Sigmoid colon (tissue), 6 donors: ENCODE measurements at regions not wholly inside any gene's neighbourhood (a gene's known extent, or its start where the extent isn't known, plus 50 kb on each side); places are given as distances from the start of the nearest gene placed in this dataset.

Experiments used
- DNase-seq: peaks from one replicate; pipeline ENCODE4 v3.0.0-alpha.2; 2019
- H3K27ac ChIP-seq, 4 donors: fragments of 200-600 bp; sonication (generic); one replicate each; pipeline ENCODE4 v1.5.1; 2016 to 2019; ENCODE audit warnings: mild to moderate bottlenecking in 1 of 4
- H3K27me3 ChIP-seq, 3 donors: fragments of 200-600 bp; sonication (generic); one replicate each; pipeline ENCODE4 v1.5.1; 2019; ENCODE audit warnings: mild to moderate bottlenecking in 1 of 3
- H3K36me3 ChIP-seq, 4 donors: fragments of 200-600 bp; sonication (generic); one replicate each; pipeline ENCODE4 v1.5.1; 2016 to 2019
- H3K4me1 ChIP-seq, 4 donors: fragments of 200-600 bp; sonication (generic); one replicate each; pipeline ENCODE4 v1.5.1; 2017 to 2019
- H3K4me3 ChIP-seq, 4 donors: fragments of 200-600 bp; sonication (generic); one replicate each; pipeline ENCODE4 v1.5.1; 2017 to 2019; ENCODE audit warnings: mild to moderate bottlenecking in 2 of 4, moderate library complexity in 1 of 4
- H3K9me3 ChIP-seq, 4 donors: fragments of 200-600 bp in 3 of 4; sonication (generic) in 3 of 4; one replicate each; pipeline versions ENCODE4 v1.5.1 to v1.6.1; 2013 to 2019
- CTCF ChIP-seq, 4 experiments: fragments of 450-650 bp in 3 of 4; fragments of 200-600 bp in 1 of 4; IDR thresholded peaks; one replicate each; pipeline ENCODE4 v1.5.1; 2016 to 2019; ENCODE audit warnings: antibody characterized with exemption in 4 of 4, mild to moderate bottlenecking in 3 of 4, moderate library complexity in 2 of 4
- EP300 ChIP-seq, 4 donors: sonication (generic); formaldehyde crosslinking; IDR thresholded peaks; one replicate each; pipeline ENCODE4 v1.6.1; 2017; ENCODE audit warnings: antibody characterized with exemption in 4 of 4
- POLR2A ChIP-seq, 2 donors: fragments of 450-650 bp; IDR thresholded peaks; one replicate each; pipeline ENCODE4 v1.6.1; 2016; ENCODE audit warnings: antibody characterized with exemption in 2 of 2, mild to moderate bottlenecking in 2 of 2, moderate library complexity in 2 of 2
- POLR2AphosphoS5 ChIP-seq, 4 donors: sonication (generic); formaldehyde crosslinking; IDR thresholded peaks; one replicate each; pipeline ENCODE4 v1.6.1; 2017; ENCODE audit warnings: antibody characterized with exemption in 4 of 4
- WGBS, 2 donors: extraction: QIAGEN DNeasy Blood & Tissue Kit; methylation state at CpG; one replicate each; pipeline ENCODE4 v1.1.7; 2013; 5-methylcytosine and 5-hydroxymethylcytosine counted together
- intact Hi-C: fragments of 100-400 bp; cut with DNase I; formaldehyde crosslinking; loops from one replicate; pipeline ENCODE4 v1.15.1; 2023
- donor health status: healthy with polysubstance abuse.
- donor health status: healthy.

- WGBS, 2 donors: 67 to 73% methylated on average over 5 of the region's 5 CpGs
- intact Hi-C loops: no loop called here
Observed at GRCh38 chr4:163988391-163988790, 493.9 kb downstream of the TMA16 start.

GRCh38 chr4:163988865-163989264 lies 494.4 kb downstream of the TMA16 start:
- no peak overlapping the region for H3K27ac ChIP-seq
- H3K27me3 ChIP-seq: no peaks in the 10 kb centered on the region
- intact Hi-C loops: no loop called here
- H3K4me3 ChIP-seq: no peak overlapping the region
- TF ChIP-seq CTCF (IDR thresholded peaks at IDR 0.05) (no peak), EP300 (IDR thresholded peaks at IDR 0.05) (no peak), POLR2A (IDR thresholded peaks at IDR 0.05) (no peak), POLR2AphosphoS5 (IDR thresholded peaks at IDR 0.05) (no peak)
- H3K9me3 ChIP-seq: no peaks in the 10 kb centered on the region
- DNase-seq: no peak
- H3K4me1 ChIP-seq: no peaks in the 10 kb centered on the region
- 60 to 68% methylated on average over 6 of the region's 6 CpGs for WGBS, 2 donors
- H3K36me3 ChIP-seq: no peaks in the 10 kb centered on the region

More at GRCh38 chr4:163988391-163988790, 493.9 kb downstream of the TMA16 start:
- Histone ChIP-seq H3K27ac (no peak overlapping the region), H3K36me3 (no peaks in the 10 kb centered on the region), H3K9me3 (no peaks in the 10 kb centered on the region), H3K4me3 (no peak overlapping the region), H3K27me3 (no peaks in the 10 kb centered on the region), H3K4me1 (no peaks in the 10 kb centered on the region)
- DNase-seq: no peak
- TF ChIP-seq EP300 (IDR thresholded peaks at IDR 0.05): no peak
- no peak for TF ChIP-seq CTCF (IDR thresholded peaks at IDR 0.05)

- Histone ChIP-seq H3K27me3 (no peaks in the 10 kb centered on the region), H3K4me3 (no peak overlapping the region), H3K4me1 (no peaks in the 10 kb centered on the region), H3K36me3 (no peaks in the 10 kb centered on the region), H3K9me3 (no peaks in the 10 kb centered on the region), H3K27ac (no peak overlapping the region)
- intact Hi-C loops: no loop called here
- WGBS, 2 donors: 47 to 74% methylated on average over 3 of the region's 3 CpGs
- TF ChIP-seq POLR2AphosphoS5 (IDR thresholded peaks at IDR 0.05): no peak
- TF ChIP-seq EP300 (IDR thresholded peaks at IDR 0.05): no peak
- TF ChIP-seq POLR2A (IDR thresholded peaks at IDR 0.05): no peak
- TF ChIP-seq CTCF (IDR thresholded peaks at IDR 0.05): no peak
- no peak for DNase-seq
Observed at GRCh38 chr4:163991298-163991865, 496.9 kb downstream of the TMA16 start.

- 64 to 84% methylated on average over 1 of the region's 1 CpG for WGBS, 2 donors
- H3K27ac ChIP-seq: no peak overlapping the region
- no peaks in the 10 kb centered on the region for H3K36me3 ChIP-seq
- TF ChIP-seq CTCF (IDR thresholded peaks at IDR 0.05): no peak
- no peaks in the 10 kb centered on the region for H3K4me1 ChIP-seq
- no peak overlapping the region for H3K4me3 ChIP-seq
- no peaks in the 10 kb centered on the region for H3K9me3 ChIP-seq
- no peak for DNase-seq
- intact Hi-C loops: no loop called here
- H3K27me3 ChIP-seq: no peaks in the 10 kb centered on the region
Observed at GRCh38 chr4:164009435-164009834, 514.9 kb downstream of the TMA16 start.

- WGBS, 2 donors: 66 to 78% methylated on average over 4 of the region's 4 CpGs
- Histone ChIP-seq H3K36me3 (no peaks in the 10 kb centered on the region), H3K9me3 (no peaks in the 10 kb centered on the region), H3K4me3 (no peak overlapping the region), H3K27me3 (no peaks in the 10 kb centered on the region), H3K4me1 (no peaks in the 10 kb centered on the region), H3K27ac (no peak overlapping the region)
- intact Hi-C loops: no loop called here
- DNase-seq: no peak
- TF ChIP-seq POLR2A (IDR thresholded peaks at IDR 0.05) (no peak), CTCF (IDR thresholded peaks at IDR 0.05) (no peak), POLR2AphosphoS5 (IDR thresholded peaks at IDR 0.05) (no peak), EP300 (IDR thresholded peaks at IDR 0.05) (no peak)
Observed at GRCh38 chr4:164011791-164012190, 517.3 kb downstream of the TMA16 start.
